ENCODE measurements at regions not wholly inside any gene's neighbourhood (a gene's known extent, or its start where the extent isn't known, plus 50 kb on each side); places are given as distances from the start of the nearest gene placed in this dataset.

DNA sequence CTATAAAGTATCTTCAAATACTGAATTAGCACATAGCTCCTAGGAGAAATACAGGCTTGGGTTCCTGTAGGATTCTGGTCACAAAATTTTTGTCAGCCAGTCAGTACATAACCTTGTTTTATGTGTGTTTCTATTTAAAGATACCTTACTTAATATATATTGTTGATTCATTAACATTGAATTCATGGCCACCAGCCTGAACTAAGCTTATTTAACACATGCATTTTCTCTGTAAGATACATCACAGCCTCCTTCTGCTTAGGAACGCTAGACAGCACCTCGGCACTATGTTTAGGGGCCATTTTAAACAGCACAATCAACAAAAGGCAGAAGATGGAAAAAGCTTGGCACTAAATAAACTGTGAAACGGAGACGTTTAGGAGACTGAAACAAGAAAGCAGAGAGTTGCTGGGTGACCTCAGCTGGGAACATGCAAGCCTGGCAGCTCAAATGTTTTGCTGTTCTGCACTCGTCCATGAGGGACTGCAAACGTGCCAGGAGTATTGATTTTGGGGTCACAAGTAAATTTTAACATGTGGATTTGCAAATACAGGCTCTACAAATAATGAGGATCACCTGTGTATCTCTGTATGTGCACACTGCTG, 432.2 kb upstream of the TPM1 start:
- TF ChIP-seq CTCF (conservative IDR thresholded peaks at IDR 0.05; ENCODE audit: low read depth, low read length): no peak
- TF ChIP-seq EZH2 (IDR thresholded peaks at IDR 0.05; ENCODE audit: borderline replicate concordance, low read depth, low read length, poor library complexity, severe bottlenecking): no peak

Data from A673 (cell line).